ENCODE measurements at regions not wholly inside any gene's neighbourhood (a gene's known extent, or its start where the extent isn't known, plus 50 kb on each side); places are given as distances from the start of the nearest gene placed in this dataset.
"Not testable (repeated sequence)": the region's sequence is repeated elsewhere in the genome, so short reads cannot be mapped to it uniquely, and the experiment has no call there.

GRCh38 chrX:140157611-140158010, 192.3 kb upstream of the CXorf66 start:
- DNase-seq, result no peak

DNA sequence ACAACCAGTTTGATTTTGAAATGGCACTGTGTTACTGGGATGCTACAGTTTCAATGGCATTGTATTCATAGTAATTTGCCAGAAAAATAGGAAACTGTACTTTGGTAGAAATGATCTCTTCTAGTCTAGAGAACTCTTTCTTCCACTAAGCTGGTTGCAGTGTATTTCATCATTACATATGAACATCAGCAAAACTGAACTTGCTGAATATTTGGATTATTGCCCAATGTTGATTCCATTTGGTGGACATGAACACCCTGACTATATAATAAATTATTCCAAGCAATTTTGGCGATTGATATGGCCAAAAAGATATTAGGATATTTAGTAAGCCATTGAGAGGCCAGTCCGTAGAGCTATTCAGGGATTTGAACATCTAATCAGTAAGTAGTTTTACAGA, 191.8 kb upstream of the CXorf66 start:
- DNase-seq, result no peak

DNA sequence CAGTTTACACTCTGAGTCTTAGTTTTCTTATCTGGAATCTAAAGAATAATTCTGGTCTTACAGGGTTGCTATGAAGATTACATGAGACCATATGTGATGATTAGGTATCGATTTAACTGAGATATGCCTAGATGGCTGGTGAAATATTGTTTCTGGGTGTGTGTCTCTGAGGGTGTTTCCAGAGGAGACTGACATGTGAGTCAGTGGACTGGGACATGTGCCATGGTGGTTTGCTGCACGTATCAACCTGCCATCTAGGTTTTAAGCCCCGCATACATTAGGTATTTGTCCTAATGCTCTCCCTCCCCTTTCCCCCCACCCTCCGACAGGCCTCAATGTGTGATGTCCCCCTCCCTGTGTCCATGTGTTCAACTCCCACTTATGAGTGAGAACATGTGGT, 186.0 kb upstream of the CXorf66 start:
- DNase-seq, result no peak

- no peak for DNase-seq
These were observed 184.4 kb upstream of the CXorf66 start for GRCh38 chrX:140149761-140150160.

DNA sequence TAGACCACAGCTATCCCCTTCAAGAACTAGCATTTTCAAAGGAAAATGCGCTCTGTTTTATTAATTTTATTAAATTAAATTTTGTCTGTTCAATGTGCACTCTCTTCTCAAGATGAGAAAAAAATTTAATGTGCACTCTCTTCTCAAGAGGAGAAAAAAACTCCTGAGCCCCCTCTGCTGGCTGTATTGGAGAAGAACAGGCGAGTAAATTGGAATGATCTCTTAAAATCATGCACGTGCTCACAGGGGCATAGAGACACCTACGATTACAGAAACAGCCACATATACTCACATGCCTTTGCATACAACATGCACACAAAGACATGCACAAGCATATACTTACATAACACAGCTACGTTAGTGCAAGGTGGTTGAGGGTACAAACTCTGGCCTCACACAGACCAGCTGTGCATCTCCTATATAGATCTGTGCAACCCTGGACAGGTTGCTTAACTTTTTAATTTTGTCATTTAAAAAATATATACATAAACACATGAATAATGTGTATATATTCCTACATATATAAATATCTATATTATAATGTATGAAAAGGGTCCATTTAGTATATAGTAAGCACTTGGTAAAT, 176.2 kb upstream of the CXorf66 start:
- no peak for DNase-seq

- DNase-seq, result not testable (repeated sequence)
These were observed 173.2 kb upstream of the CXorf66 start for GRCh38 chrX:140138492-140138891.

GRCh38 chrX:140138065-140138464, 172.7 kb upstream of the CXorf66 start:
- not testable (repeated sequence) for DNase-seq

GRCh38 chrX:140132937-140133336, 167.6 kb upstream of the CXorf66 start:
- no peak for DNase-seq

DNA sequence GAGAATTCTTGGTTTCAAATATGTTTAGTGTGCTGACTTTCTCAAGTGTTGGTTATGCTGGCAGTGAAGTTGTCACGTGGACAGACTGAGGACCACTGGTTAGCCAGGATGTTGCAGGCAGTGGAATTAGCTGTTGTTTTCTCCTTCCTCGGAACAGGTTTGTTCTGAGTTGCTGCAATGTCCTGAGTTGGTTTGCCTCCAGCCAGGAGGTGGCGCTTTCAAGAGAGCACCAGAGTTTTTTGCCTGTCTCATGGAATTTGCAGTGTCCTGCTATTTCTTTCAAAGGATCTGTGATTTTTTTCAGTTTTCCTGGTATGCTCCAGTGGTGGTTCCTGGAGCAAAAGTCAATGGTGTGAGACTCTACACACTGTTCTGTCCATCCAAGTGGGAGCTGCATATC, 158.1 kb upstream of the CXorf66 start:
- DNase-seq, result no peak

DNA sequence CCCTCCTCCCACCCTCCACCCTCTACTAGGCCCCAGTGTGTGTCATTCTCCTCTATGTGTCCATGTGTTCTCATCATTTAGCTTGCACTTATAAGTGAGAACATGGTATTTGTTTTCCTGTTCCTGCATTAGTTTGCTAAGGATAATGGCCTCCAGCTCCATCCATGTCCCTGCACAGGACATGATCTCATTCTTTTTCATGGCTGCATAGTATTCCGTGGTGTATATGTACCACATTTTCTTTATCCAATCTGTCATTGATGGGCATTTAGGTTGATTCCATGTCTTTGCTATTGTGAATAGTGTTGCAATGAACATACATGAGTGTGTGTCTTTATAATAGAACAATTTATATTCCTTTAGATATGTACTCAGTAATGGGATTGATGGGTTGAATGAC, 148.7 kb upstream of the CXorf66 start:
- not testable (repeated sequence) for DNase-seq

- DNase-seq, result no peak
These were observed 144.8 kb upstream of the CXorf66 start for GRCh38 chrX:140110081-140110650.

DNA sequence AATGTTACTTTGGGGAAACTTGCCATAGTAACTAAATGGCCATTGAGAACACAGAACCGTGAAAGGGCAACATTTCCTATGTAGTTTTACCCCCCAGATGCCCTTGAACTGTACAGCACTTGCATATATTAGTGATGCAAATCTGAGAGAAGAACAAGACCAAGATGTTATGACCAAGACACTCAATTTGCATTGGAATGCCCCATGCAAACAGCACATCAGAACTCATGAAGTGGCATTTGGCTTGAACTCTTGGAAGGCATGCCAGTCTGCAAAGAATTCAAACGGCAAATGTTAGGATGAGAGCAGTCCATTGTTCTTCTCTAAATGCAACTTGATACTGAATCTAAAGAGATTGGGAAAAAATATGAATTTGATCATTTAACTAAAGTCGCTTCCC, 139.4 kb upstream of the CXorf66 start:
- no peak for DNase-seq

- no peak for DNase-seq
These were observed 133.9 kb upstream of the CXorf66 start for GRCh38 chrX:140099221-140099620.

- DNase-seq, result no peak
These were observed 126.8 kb upstream of the CXorf66 start for GRCh38 chrX:140092121-140092520.

GRCh38 chrX:140091125-140091886, 126.0 kb upstream of the CXorf66 start:
- DNase-seq, result no peak

DNA sequence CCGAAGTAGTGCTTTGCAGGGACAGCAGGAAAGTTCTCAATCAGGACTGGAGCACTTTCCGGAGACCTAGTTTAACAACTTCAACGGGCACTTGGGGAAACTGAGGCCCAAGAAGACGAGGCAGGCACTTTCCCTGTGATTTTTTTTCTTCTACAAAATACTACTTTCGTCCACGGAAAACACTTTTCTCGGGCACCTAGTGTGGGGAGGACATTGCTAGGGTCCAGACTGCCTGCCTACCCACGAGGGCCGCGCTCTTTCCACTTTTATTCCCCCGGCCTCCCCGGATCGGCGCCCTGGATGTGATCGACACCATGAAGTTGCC, 125.4 kb upstream of the CXorf66 start:
- DNase-seq, result no peak

DNA sequence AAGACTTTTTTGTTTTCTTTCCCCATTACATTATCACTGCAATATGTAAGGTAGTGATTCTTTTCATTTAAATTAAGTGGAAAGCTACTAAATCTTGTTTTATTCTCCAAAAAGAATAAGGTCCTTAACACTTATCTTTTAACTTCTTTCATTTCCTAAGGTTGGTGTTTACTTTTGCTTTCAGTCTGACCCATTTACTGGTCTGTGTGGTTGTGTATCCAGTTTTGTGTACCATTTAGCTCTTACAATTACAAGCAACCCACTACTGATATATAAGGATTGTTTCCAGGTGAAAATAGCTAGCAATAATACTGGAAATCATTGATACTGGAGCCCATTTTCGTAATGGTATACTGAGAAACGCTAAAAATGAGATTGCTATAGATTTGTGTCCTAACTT, 123.1 kb upstream of the CXorf66 start:
- no peak for DNase-seq

GRCh38 chrX:140087875-140088274, 122.6 kb upstream of the CXorf66 start:
- DNase-seq, result no peak

- no peak for DNase-seq
These were observed 121.4 kb upstream of the CXorf66 start for GRCh38 chrX:140086691-140087090.

DNA sequence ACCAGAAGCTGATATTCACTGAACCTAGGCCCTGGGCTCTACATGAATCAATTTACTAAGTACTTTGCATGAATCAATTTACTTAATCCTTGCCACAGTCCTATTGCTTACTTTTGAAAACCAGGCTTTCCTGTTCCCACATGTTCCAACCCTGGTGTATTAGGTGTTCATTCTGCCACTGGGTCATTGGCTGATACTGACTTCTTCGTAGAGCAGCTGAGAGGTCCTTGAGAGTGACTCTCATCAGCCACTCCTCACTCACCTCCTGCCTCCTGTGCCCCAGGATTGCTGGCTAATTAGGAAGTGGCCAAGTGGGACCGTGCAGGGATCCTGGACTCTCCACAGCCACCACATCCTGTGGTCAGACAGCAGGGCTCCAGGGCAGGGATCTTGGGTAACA, 109.5 kb upstream of the CXorf66 start:
- not testable (repeated sequence) for DNase-seq

GRCh38 chrX:140071037-140071436, 105.7 kb upstream of the CXorf66 start:
- DNase-seq, result no peak

DNA sequence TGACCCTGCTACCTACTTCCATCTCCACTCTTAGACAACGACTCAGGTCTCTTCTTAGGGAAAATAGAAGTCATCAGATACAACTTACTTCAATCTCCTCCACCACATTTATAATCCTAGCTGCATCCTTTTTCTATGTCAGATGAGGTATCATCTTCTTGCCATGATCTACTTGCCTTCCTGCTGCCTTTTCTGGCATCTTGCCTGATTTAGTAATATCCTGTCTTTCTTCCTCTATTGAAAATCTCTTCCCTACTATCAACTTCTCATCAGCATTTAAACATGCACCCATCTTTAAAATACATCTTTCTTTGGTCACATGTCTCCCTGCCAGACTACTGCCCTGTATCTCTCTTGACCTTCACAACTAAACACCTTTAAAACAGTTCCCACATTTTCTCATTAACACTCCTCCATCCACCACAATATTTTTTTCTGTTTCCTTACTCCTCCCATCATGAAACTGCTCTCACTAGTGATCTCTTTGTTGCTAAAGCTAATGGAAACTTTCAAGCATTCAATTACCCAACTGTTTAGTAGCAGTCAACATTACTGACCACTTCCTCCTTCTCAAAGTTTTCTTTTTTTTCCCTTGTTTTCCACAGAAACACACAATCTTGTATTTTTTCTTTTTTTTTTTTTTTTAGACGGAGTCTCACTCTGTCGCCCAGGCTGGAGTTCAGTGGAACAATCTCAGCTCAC, 100.8 kb upstream of the CXorf66 start:
- no peak for DNase-seq

DNA sequence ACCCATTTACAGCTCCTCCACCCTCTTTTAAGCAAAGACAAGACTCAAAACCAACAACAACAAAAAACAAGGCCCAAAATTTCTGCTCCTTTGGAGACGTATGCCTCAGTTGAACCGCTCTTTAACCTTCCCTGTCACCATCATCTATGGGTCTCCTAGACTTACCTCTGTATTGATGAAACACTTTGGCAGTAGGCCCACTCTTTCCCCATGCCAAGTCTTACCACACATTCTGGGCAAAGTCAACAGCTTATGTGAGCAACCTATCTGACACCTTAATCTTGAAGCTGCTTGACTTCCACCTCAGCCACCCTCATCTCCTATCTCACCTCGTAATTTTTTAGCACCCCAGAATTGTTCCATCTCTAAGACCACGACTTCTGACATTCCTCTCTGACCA, 99.7 kb upstream of the CXorf66 start:
- no peak for DNase-seq

DNA sequence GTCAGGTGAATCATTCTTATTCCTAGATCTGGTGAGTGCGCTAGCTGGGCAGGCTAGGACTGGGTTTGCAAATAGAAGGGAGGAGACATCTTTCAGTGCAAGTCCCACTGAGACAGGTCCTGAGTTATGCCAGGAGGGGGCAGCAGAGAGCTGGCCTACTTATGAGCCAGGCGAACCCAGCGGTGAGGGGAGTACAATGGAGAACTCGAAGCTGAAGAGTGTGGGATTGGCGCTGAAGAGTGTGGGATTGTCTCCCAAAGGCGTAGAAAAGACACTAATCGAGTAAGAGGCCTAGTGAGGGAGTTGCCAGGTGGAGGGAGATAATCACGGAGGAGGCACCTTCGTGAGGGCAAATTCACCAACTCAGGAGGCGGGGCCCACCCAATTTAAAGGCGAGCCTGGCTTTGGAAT, 91.7 kb upstream of the CXorf66 start:
- DNase-seq, result peak; percentile 1

Measured in KG1 (cell line).